ENCODE measurements at regions not wholly inside any gene's neighbourhood (a gene's known extent, or its start where the extent isn't known, plus 50 kb on each side); places are given as distances from the start of the nearest gene placed in this dataset.

GRCh38 chr13:37382146-37382545 is 216.4 kb downstream of the POSTN start:
- H3K4me2 ChIP-seq (ENCODE audit: low read depth, low read length): no peak overlapping the region
- no peak overlapping the region for H3K9ac ChIP-seq (ENCODE audit: low read length)
- H3K27me3 ChIP-seq (replicated peaks; ENCODE audit: insufficient read depth, low read length): no peaks in the 10 kb centered on the region
- H2AFZ ChIP-seq (ENCODE audit: low read length): no peak overlapping the region
- no peaks in the 10 kb centered on the region for H3F3A ChIP-seq (ENCODE audit: insufficient read depth, low read length)
- TF ChIP-seq EZH2phosphoT487 (IDR thresholded peaks at IDR 0.05; ENCODE audit: low read length) (no peak), EZH2 (optimal IDR thresholded peaks at IDR 0.05; ENCODE audit: low read depth, low read length) (no peak), CTCF (IDR thresholded peaks at IDR 0.05; ENCODE audit: low read length) (no peak)
- no peaks in the 10 kb centered on the region for H3K9me2 ChIP-seq (replicated peaks; ENCODE audit: insufficient read depth, low read length)
- H3K4me3 ChIP-seq (ENCODE audit: low read length): no peak overlapping the region
- no peaks in the 10 kb centered on the region for H3K79me2 ChIP-seq (ENCODE audit: low read length)
- no peaks in the 10 kb centered on the region for H3K9me3 ChIP-seq (replicated peaks; ENCODE audit: insufficient read depth, low read length)
- H4K20me1 ChIP-seq (ENCODE audit: insufficient read depth, low read length): no peaks in the 10 kb centered on the region
- no peaks in the 10 kb centered on the region for H3K36me3 ChIP-seq (replicated peaks; ENCODE audit: insufficient read depth, low read length)
- no peak for DNase-seq
- H3K27ac ChIP-seq (ENCODE audit: low read length): no peak overlapping the region
- H3K4me1 ChIP-seq (ENCODE audit: low read length): no peaks in the 10 kb centered on the region

GRCh38 chr13:37381502-37381901 is 217.1 kb downstream of the POSTN start:
- H3K4me2 ChIP-seq (ENCODE audit: low read depth, low read length): no peak overlapping the region
- TF ChIP-seq CTCF (IDR thresholded peaks at IDR 0.05; ENCODE audit: low read length): no peak
- no peak overlapping the region for H3K4me3 ChIP-seq (ENCODE audit: low read length)
- H4K20me1 ChIP-seq (ENCODE audit: insufficient read depth, low read length): no peaks in the 10 kb centered on the region
- no peak overlapping the region for H3K27ac ChIP-seq (ENCODE audit: low read length)
- H3F3A ChIP-seq (ENCODE audit: insufficient read depth, low read length): no peaks in the 10 kb centered on the region
- H3K36me3 ChIP-seq (replicated peaks; ENCODE audit: insufficient read depth, low read length): no peaks in the 10 kb centered on the region
- no peaks in the 10 kb centered on the region for H3K4me1 ChIP-seq (ENCODE audit: low read length)
- no peaks in the 10 kb centered on the region for H3K27me3 ChIP-seq (replicated peaks; ENCODE audit: insufficient read depth, low read length)
- H3K9ac ChIP-seq (ENCODE audit: low read length): no peak overlapping the region
- no peaks in the 10 kb centered on the region for H3K9me3 ChIP-seq (replicated peaks; ENCODE audit: insufficient read depth, low read length)
- H3K9me2 ChIP-seq (replicated peaks; ENCODE audit: insufficient read depth, low read length): no peaks in the 10 kb centered on the region
- DNase-seq: no peak
- no peaks in the 10 kb centered on the region for H3K79me2 ChIP-seq (ENCODE audit: low read length)
- no peak overlapping the region for H2AFZ ChIP-seq (ENCODE audit: low read length)

- Histone ChIP-seq H3K36me3 (replicated peaks; ENCODE audit: insufficient read depth, low read length) (no peaks in the 10 kb centered on the region), H3K4me2 (ENCODE audit: low read depth, low read length) (no peak overlapping the region), H3K9me2 (replicated peaks; ENCODE audit: insufficient read depth, low read length) (no peaks in the 10 kb centered on the region), H3K9me3 (replicated peaks; ENCODE audit: insufficient read depth, low read length) (no peaks in the 10 kb centered on the region), H2AFZ (ENCODE audit: low read length) (no peak overlapping the region), H3K4me1 (ENCODE audit: low read length) (no peaks in the 10 kb centered on the region), H3K27me3 (replicated peaks; ENCODE audit: insufficient read depth, low read length) (no peaks in the 10 kb centered on the region), H3K79me2 (ENCODE audit: low read length) (no peaks in the 10 kb centered on the region), H3F3A (ENCODE audit: insufficient read depth, low read length) (no peaks in the 10 kb centered on the region), H3K27ac (ENCODE audit: low read length) (no peak overlapping the region), H3K9ac (ENCODE audit: low read length) (no peak overlapping the region), H4K20me1 (ENCODE audit: insufficient read depth, low read length) (no peaks in the 10 kb centered on the region), H3K4me3 (ENCODE audit: low read length) (no peak overlapping the region)
- no peak for TF ChIP-seq EZH2phosphoT487 (IDR thresholded peaks at IDR 0.05; ENCODE audit: low read length)
- no peak for DNase-seq
Measured at GRCh38 chr13:37379841-37380240, 218.7 kb downstream of the POSTN start.

- Histone ChIP-seq H3K9me2 (replicated peaks; ENCODE audit: insufficient read depth, low read length) (no peaks in the 10 kb centered on the region), H3K36me3 (replicated peaks; ENCODE audit: insufficient read depth, low read length) (no peaks in the 10 kb centered on the region), H3K27ac (ENCODE audit: low read length) (no peak overlapping the region), H3K9ac (ENCODE audit: low read length) (no peak overlapping the region), H2AFZ (ENCODE audit: low read length) (no peak overlapping the region), H3K4me3 (ENCODE audit: low read length) (no peak overlapping the region), H3K9me3 (replicated peaks; ENCODE audit: insufficient read depth, low read length) (no peaks in the 10 kb centered on the region), H3K79me2 (ENCODE audit: low read length) (no peaks in the 10 kb centered on the region), H3K4me2 (ENCODE audit: low read depth, low read length) (no peak overlapping the region), H3F3A (ENCODE audit: insufficient read depth, low read length) (no peaks in the 10 kb centered on the region), H3K27me3 (replicated peaks; ENCODE audit: insufficient read depth, low read length) (no peaks in the 10 kb centered on the region), H3K4me1 (ENCODE audit: low read length) (no peaks in the 10 kb centered on the region), H4K20me1 (ENCODE audit: insufficient read depth, low read length) (no peaks in the 10 kb centered on the region)
- TF ChIP-seq EZH2 (optimal IDR thresholded peaks at IDR 0.05; ENCODE audit: low read depth, low read length) (no peak), CTCF (IDR thresholded peaks at IDR 0.05; ENCODE audit: low read length) (no peak), EZH2phosphoT487 (IDR thresholded peaks at IDR 0.05; ENCODE audit: low read length) (no peak)
- DNase-seq: no peak
Measured at GRCh38 chr13:37375724-37376123, 222.8 kb downstream of the POSTN start.
